ENCODE measurements at regions not wholly inside any gene's neighbourhood (a gene's known extent, or its start where the extent isn't known, plus 50 kb on each side); places are given as distances from the start of the nearest gene placed in this dataset.

- TF ChIP-seq SP1 (IDR thresholded peaks at IDR 0.05) (no peak), BHLHE40 (IDR thresholded peaks at IDR 0.05; ENCODE audit: borderline replicate concordance) (no peak), ARNT (IDR thresholded peaks at IDR 0.05) (no peak), FOXM1 (IDR thresholded peaks at IDR 0.05; ENCODE audit: borderline replicate concordance) (no peak), NFRKB (IDR thresholded peaks at IDR 0.05) (no peak), ELF4 (IDR thresholded peaks at IDR 0.05) (no peak), PKNOX1 (IDR thresholded peaks at IDR 0.05) (no peak), L3MBTL2 (conservative IDR thresholded peaks at IDR 0.05) (no peak), TARDBP (IDR thresholded peaks at IDR 0.05) (no peak), SUZ12 (IDR thresholded peaks at IDR 0.05) (no peak), FOXK2 (IDR thresholded peaks at IDR 0.05) (no peak), LEF1 (IDR thresholded peaks at IDR 0.05; ENCODE audit: borderline replicate concordance) (no peak)
These were observed 86.1 kb downstream of the ADAMTS15 start for GRCh38 chr11:130534551-130534950.

Data from HEK293T (cell line).